ENCODE measurements at regions not wholly inside any gene's neighbourhood (a gene's known extent, or its start where the extent isn't known, plus 50 kb on each side); places are given as distances from the start of the nearest gene placed in this dataset.

GRCh38 chr3:117822416-117822815 lies 1112.8 kb downstream of the TUSC7 start:
- WGBS, 2 experiments (ENCODE audit: low coverage in 1 of 2, low lambda C conversion rate in 2 of 2, missing lambda C conversion rate in 2 of 2): 100% methylated on average over 1 of the region's 1 CpG
- Histone ChIP-seq H3K9me2 (ENCODE audit: insufficient read depth) (no peaks in the 10 kb centered on the region), H3K9ac (no peak overlapping the region), H4K20me1 (ENCODE audit: insufficient read depth) (no peaks in the 10 kb centered on the region), H3K79me2 (ENCODE audit: insufficient read depth) (no peaks in the 10 kb centered on the region), H3K27me3 (replicated peaks; ENCODE audit: insufficient read depth) (no peaks in the 10 kb centered on the region), H3K36me3 (ENCODE audit: low read depth) (no peaks in the 10 kb centered on the region), H3K4me3 (no peak overlapping the region), H3K4me1 (ENCODE audit: insufficient read depth) (peaks cover 14% of the 10 kb centered on the region), H3F3A (ENCODE audit: insufficient read depth) (peaks cover 4% of the 10 kb centered on the region; the same call in 1 of the 2 replicates), H3K4me2 (ENCODE audit: unreplicated experiment) (no peak overlapping the region), H3K27ac (no peak overlapping the region), H2AFZ (no peak overlapping the region), H3K9me3 (ENCODE audit: low read depth) (no peaks in the 10 kb centered on the region)
- no peak for TF ChIP-seq EZH2 (IDR thresholded peaks at IDR 0.05; ENCODE audit: insufficient read depth, poor library complexity, severe bottlenecking)
- no peak for TF ChIP-seq EZH2phosphoT487 (IDR thresholded peaks at IDR 0.05; ENCODE audit: insufficient read depth, low read depth)
- in situ Hi-C loops (cut with MboI): no loop called here
- no peak for DNase-seq

- peak; percentile 13 for DNase-seq
- no peaks in the 10 kb centered on the region for H3K36me3 ChIP-seq (ENCODE audit: low read depth)
- no peak overlapping the region for H3K27ac ChIP-seq
- 0 out of 2 replicates have a peak, but pooled peaks cover 7% of the 10 kb centered on the region for H4K20me1 ChIP-seq (ENCODE audit: insufficient read depth)
- H2AFZ ChIP-seq: no peak overlapping the region
- 25 to 26% methylated on average over 1 of the region's 1 CpG for WGBS, 2 experiments (ENCODE audit: low coverage in 1 of 2, low lambda C conversion rate in 2 of 2, missing lambda C conversion rate in 2 of 2)
- H3K79me2 ChIP-seq (ENCODE audit: insufficient read depth): no peaks in the 10 kb centered on the region
- TF ChIP-seq EZH2phosphoT487 (IDR thresholded peaks at IDR 0.05; ENCODE audit: insufficient read depth, low read depth) (no peak), EZH2 (IDR thresholded peaks at IDR 0.05; ENCODE audit: insufficient read depth, poor library complexity, severe bottlenecking) (no peak)
- no peaks in the 10 kb centered on the region for H3K27me3 ChIP-seq (replicated peaks; ENCODE audit: insufficient read depth)
- H3K9me2 ChIP-seq (ENCODE audit: insufficient read depth): no peaks in the 10 kb centered on the region
- H3K4me3 ChIP-seq: no peak overlapping the region
- no peak overlapping the region for H3K4me2 ChIP-seq (ENCODE audit: unreplicated experiment)
- H3K4me1 ChIP-seq (ENCODE audit: insufficient read depth): 0 out of 2 replicates have a peak, but pooled peaks cover 3% of the 10 kb centered on the region
- no peak overlapping the region for H3K9ac ChIP-seq
- no peaks in the 10 kb centered on the region for H3K9me3 ChIP-seq (ENCODE audit: low read depth)
- H3F3A ChIP-seq (ENCODE audit: insufficient read depth): no peaks in the 10 kb centered on the region
- in situ Hi-C loops (cut with MboI): no loop called here
Measured at GRCh38 chr3:117836296-117836695, 1126.7 kb downstream of the TUSC7 start.

- Histone ChIP-seq H3K79me2 (ENCODE audit: insufficient read depth) (no peaks in the 10 kb centered on the region), H3K27me3 (replicated peaks; ENCODE audit: insufficient read depth) (no peaks in the 10 kb centered on the region), H3K9me3 (ENCODE audit: low read depth) (no peaks in the 10 kb centered on the region), H3K9me2 (ENCODE audit: insufficient read depth) (no peaks in the 10 kb centered on the region), H4K20me1 (ENCODE audit: insufficient read depth) (0 out of 2 replicates have a peak, but pooled peaks cover 7% of the 10 kb centered on the region), H3K4me2 (ENCODE audit: unreplicated experiment) (no peak overlapping the region), H3K4me3 (no peak overlapping the region), H3K36me3 (ENCODE audit: low read depth) (no peaks in the 10 kb centered on the region), H2AFZ (no peak overlapping the region), H3K4me1 (ENCODE audit: insufficient read depth) (0 out of 2 replicates have a peak, but pooled peaks cover 3% of the 10 kb centered on the region), H3F3A (ENCODE audit: insufficient read depth) (no peaks in the 10 kb centered on the region), H3K9ac (no peak overlapping the region), H3K27ac (no peak overlapping the region)
- DNase-seq: no peak
- in situ Hi-C loops (cut with MboI): no loop called here
- WGBS, 2 experiments (ENCODE audit: low coverage in 1 of 2, low lambda C conversion rate in 2 of 2, missing lambda C conversion rate in 2 of 2): 50 to 53% methylated on average over 1 of the region's 1 CpG
- TF ChIP-seq EZH2phosphoT487 (IDR thresholded peaks at IDR 0.05; ENCODE audit: insufficient read depth, low read depth) (no peak), EZH2 (IDR thresholded peaks at IDR 0.05; ENCODE audit: insufficient read depth, poor library complexity, severe bottlenecking) (no peak)
Measured at GRCh38 chr3:117837391-117837790, 1127.8 kb downstream of the TUSC7 start.

GRCh38 chr3:117842086-117842485 lies 1132.5 kb downstream of the TUSC7 start:
- no peak overlapping the region for H3K4me2 ChIP-seq (ENCODE audit: unreplicated experiment)
- in situ Hi-C loops (cut with MboI): no loop called here
- H3K27me3 ChIP-seq (replicated peaks; ENCODE audit: insufficient read depth): no peaks in the 10 kb centered on the region
- no peaks in the 10 kb centered on the region for H3F3A ChIP-seq (ENCODE audit: insufficient read depth)
- no peak overlapping the region for H3K27ac ChIP-seq
- WGBS, 2 experiments (ENCODE audit: low coverage in 1 of 2, low lambda C conversion rate in 2 of 2, missing lambda C conversion rate in 2 of 2): 48 to 75% methylated on average over 1 of the region's 1 CpG
- H3K4me3 ChIP-seq: no peak overlapping the region
- DNase-seq: no peak
- H3K36me3 ChIP-seq (ENCODE audit: low read depth): no peaks in the 10 kb centered on the region
- no peaks in the 10 kb centered on the region for H4K20me1 ChIP-seq (ENCODE audit: insufficient read depth)
- H3K79me2 ChIP-seq (ENCODE audit: insufficient read depth): no peaks in the 10 kb centered on the region
- H2AFZ ChIP-seq: no peak overlapping the region
- no peaks in the 10 kb centered on the region for H3K9me2 ChIP-seq (ENCODE audit: insufficient read depth)
- H3K4me1 ChIP-seq (ENCODE audit: insufficient read depth): peaks cover 6% of the 10 kb centered on the region; the same call in 1 of the 2 replicates
- TF ChIP-seq EZH2 (IDR thresholded peaks at IDR 0.05; ENCODE audit: insufficient read depth, poor library complexity, severe bottlenecking) (no peak), EZH2phosphoT487 (IDR thresholded peaks at IDR 0.05; ENCODE audit: insufficient read depth, low read depth) (no peak)
- H3K9ac ChIP-seq: no peak overlapping the region
- H3K9me3 ChIP-seq (ENCODE audit: low read depth): no peaks in the 10 kb centered on the region

GRCh38 chr3:117843356-117843755 lies 1133.8 kb downstream of the TUSC7 start:
- Histone ChIP-seq H3K27ac (no peak overlapping the region), H3K9me3 (ENCODE audit: low read depth) (no peaks in the 10 kb centered on the region), H2AFZ (no peak overlapping the region), H3K79me2 (ENCODE audit: insufficient read depth) (no peaks in the 10 kb centered on the region), H3K9ac (no peak overlapping the region), H3K27me3 (replicated peaks; ENCODE audit: insufficient read depth) (no peaks in the 10 kb centered on the region), H4K20me1 (ENCODE audit: insufficient read depth) (no peaks in the 10 kb centered on the region), H3K4me3 (no peak overlapping the region), H3K4me1 (ENCODE audit: insufficient read depth) (peaks cover 6% of the 10 kb centered on the region; the same call in 1 of the 2 replicates), H3K36me3 (ENCODE audit: low read depth) (no peaks in the 10 kb centered on the region), H3K4me2 (ENCODE audit: unreplicated experiment) (no peak overlapping the region), H3K9me2 (ENCODE audit: insufficient read depth) (no peaks in the 10 kb centered on the region), H3F3A (ENCODE audit: insufficient read depth) (no peaks in the 10 kb centered on the region)
- in situ Hi-C loops (cut with MboI): no loop called here
- TF ChIP-seq EZH2phosphoT487 (IDR thresholded peaks at IDR 0.05; ENCODE audit: insufficient read depth, low read depth): no peak
- no peak for TF ChIP-seq EZH2 (IDR thresholded peaks at IDR 0.05; ENCODE audit: insufficient read depth, poor library complexity, severe bottlenecking)
- no peak for DNase-seq

All from GM23248 (cell line).